ENCODE measurements at regions not wholly inside any gene's neighbourhood (a gene's known extent, or its start where the extent isn't known, plus 50 kb on each side); places are given as distances from the start of the nearest gene placed in this dataset.
"Not testable (repeated sequence)": the region's sequence is repeated elsewhere in the genome, so short reads cannot be mapped to it uniquely, and the experiment has no call there.

DNA sequence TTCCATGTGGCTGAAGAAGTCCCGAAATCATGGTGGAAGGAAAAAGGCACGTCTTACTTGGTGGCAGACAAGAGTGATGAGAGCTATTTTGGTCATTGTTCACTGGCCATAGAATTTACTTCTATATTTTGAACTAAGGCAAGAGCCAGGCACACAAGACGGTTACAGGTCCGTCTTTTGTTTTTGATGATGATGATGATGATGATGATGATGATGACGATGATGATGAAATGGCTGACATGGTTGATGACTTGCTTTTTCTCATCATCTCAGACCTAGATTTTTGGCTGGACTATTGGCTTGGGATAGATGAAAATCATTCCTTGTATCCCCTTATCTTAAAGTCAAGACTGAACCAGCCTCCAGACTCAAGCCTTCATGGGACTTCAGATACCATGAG, 88.7 kb upstream of the ZNF195 start:
- H3K4me2 ChIP-seq (ENCODE audit: low read length); H3K9ac ChIP-seq (ENCODE audit: low read length); H3K27ac Mint-ChIP-seq (ENCODE audit: unreplicated experiment); H3K4me3 ChIP-seq (ENCODE audit: insufficient read depth, low read depth, low read length); H3K27me3 Mint-ChIP-seq (ENCODE audit: low read depth, unreplicated experiment); FAIRE-seq; H3K9me3 ChIP-seq (ENCODE audit: insufficient read depth, low read depth, low read length); H3K36me3 ChIP-seq (ENCODE audit: insufficient read depth, low read length); H3K4me1 ChIP-seq (ENCODE audit: insufficient read depth, low read length); H3K4me3 Mint-ChIP-seq (ENCODE audit: unreplicated experiment); H2AFZ ChIP-seq (ENCODE audit: low read depth, low read length); H3K27me3 ChIP-seq (ENCODE audit: insufficient read depth, low read length); H3K79me2 ChIP-seq (ENCODE audit: insufficient read depth, low read length); H3K36me3 Mint-ChIP-seq (ENCODE audit: low read depth, unreplicated experiment); H3K4me1 Mint-ChIP-seq (ENCODE audit: low read depth, unreplicated experiment); H3K9me3 Mint-ChIP-seq (ENCODE audit: unreplicated experiment); H3K27ac ChIP-seq (ENCODE audit: low read depth, low read length); DNase-seq (ENCODE audit: low read depth); H4K20me1 ChIP-seq (ENCODE audit: insufficient read depth, low read length): not testable (repeated sequence)

DNA sequence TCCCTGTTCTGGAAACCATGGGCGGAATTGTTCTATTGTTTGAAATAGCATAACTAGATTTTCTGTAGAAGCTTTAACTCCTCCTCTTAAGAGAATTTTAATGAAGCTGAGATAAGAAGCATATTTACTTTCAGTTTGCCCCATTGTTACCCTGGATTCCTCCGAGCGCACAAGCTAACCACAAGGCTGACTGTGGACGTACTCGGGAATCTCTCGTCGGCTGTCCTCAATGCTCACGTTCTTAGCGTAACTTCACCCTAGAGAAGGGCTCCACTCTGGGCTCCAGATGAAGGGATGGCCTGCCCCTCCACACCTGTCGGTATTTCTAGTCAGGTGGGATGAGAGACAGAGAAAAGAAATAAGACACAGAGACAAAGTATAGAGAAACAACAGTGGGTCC, 76.7 kb upstream of the ZNF195 start:
- not testable (repeated sequence) for H3K36me3 Mint-ChIP-seq (ENCODE audit: low read depth, unreplicated experiment); H3K9me3 Mint-ChIP-seq (ENCODE audit: unreplicated experiment); H3K79me2 ChIP-seq (ENCODE audit: insufficient read depth, low read length); H2AFZ ChIP-seq (ENCODE audit: low read depth, low read length); FAIRE-seq; H3K4me1 ChIP-seq (ENCODE audit: insufficient read depth, low read length); H3K9ac ChIP-seq (ENCODE audit: low read length); H3K4me2 ChIP-seq (ENCODE audit: low read length); H4K20me1 ChIP-seq (ENCODE audit: insufficient read depth, low read length); H3K4me1 Mint-ChIP-seq (ENCODE audit: low read depth, unreplicated experiment); DNase-seq (ENCODE audit: low read depth); H3K27me3 Mint-ChIP-seq (ENCODE audit: low read depth, unreplicated experiment); H3K27ac ChIP-seq (ENCODE audit: low read depth, low read length); H3K27me3 ChIP-seq (ENCODE audit: insufficient read depth, low read length); H3K36me3 ChIP-seq (ENCODE audit: insufficient read depth, low read length); H3K9me3 ChIP-seq (ENCODE audit: insufficient read depth, low read depth, low read length); H3K4me3 ChIP-seq (ENCODE audit: insufficient read depth, low read depth, low read length)
- Mint-ChIP-seq H3K27ac (ENCODE audit: unreplicated experiment) (peak overlapping the region; percentile 47), H3K4me3 (ENCODE audit: unreplicated experiment) (peak overlapping the region; percentile 21)

DNA sequence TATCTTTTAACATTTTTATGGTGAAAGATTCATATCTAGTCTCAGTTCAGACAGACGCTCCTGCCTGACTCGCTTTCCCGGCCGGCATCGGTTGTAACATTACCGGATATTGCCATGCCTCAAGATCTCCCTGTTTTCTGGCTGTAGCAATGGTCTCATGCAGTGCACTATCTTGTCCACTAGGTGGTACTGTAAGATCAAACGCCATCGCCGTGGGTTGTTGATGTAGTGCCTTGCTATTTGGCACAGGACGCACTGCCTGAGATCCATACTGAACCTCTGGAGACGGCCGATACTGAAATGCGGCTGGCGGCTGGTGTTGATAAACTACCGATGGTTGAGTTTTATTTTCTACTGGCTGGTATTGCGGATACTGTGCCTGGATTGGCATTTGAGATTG, 75.9 kb upstream of the ZNF195 start:
- not testable (repeated sequence) for H3K4me3 Mint-ChIP-seq (ENCODE audit: unreplicated experiment); H3K4me3 ChIP-seq (ENCODE audit: insufficient read depth, low read depth, low read length); H3K79me2 ChIP-seq (ENCODE audit: insufficient read depth, low read length); H2AFZ ChIP-seq (ENCODE audit: low read depth, low read length); H3K27ac ChIP-seq (ENCODE audit: low read depth, low read length); H3K36me3 Mint-ChIP-seq (ENCODE audit: low read depth, unreplicated experiment); H3K9me3 ChIP-seq (ENCODE audit: insufficient read depth, low read depth, low read length); H3K27ac Mint-ChIP-seq (ENCODE audit: unreplicated experiment); H3K4me1 Mint-ChIP-seq (ENCODE audit: low read depth, unreplicated experiment); H3K9ac ChIP-seq (ENCODE audit: low read length); H3K4me1 ChIP-seq (ENCODE audit: insufficient read depth, low read length); H3K9me3 Mint-ChIP-seq (ENCODE audit: unreplicated experiment); H3K27me3 Mint-ChIP-seq (ENCODE audit: low read depth, unreplicated experiment); H4K20me1 ChIP-seq (ENCODE audit: insufficient read depth, low read length); H3K36me3 ChIP-seq (ENCODE audit: insufficient read depth, low read length); H3K27me3 ChIP-seq (ENCODE audit: insufficient read depth, low read length); FAIRE-seq
- TF ChIP-seq, protein P1, sequence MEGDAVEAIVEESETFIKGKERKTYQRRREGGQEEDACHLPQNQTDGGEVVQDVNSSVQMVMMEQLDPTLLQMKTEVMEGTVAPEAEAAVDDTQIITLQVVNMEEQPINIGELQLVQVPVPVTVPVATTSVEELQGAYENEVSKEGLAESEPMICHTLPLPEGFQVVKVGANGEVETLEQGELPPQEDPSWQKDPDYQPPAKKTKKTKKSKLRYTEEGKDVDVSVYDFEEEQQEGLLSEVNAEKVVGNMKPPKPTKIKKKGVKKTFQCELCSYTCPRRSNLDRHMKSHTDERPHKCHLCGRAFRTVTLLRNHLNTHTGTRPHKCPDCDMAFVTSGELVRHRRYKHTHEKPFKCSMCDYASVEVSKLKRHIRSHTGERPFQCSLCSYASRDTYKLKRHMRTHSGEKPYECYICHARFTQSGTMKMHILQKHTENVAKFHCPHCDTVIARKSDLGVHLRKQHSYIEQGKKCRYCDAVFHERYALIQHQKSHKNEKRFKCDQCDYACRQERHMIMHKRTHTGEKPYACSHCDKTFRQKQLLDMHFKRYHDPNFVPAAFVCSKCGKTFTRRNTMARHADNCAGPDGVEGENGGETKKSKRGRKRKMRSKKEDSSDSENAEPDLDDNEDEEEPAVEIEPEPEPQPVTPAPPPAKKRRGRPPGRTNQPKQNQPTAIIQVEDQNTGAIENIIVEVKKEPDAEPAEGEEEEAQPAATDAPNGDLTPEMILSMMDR (IDR thresholded peaks at IDR 0.05; ENCODE audit: insufficient read depth, low read depth, low read length) = peak; percentile 56
- H3K4me2 ChIP-seq (ENCODE audit: low read length) = peak overlapping the region; percentile 26
- DNase-seq (ENCODE audit: low read depth) = peak; percentile 22

DNA sequence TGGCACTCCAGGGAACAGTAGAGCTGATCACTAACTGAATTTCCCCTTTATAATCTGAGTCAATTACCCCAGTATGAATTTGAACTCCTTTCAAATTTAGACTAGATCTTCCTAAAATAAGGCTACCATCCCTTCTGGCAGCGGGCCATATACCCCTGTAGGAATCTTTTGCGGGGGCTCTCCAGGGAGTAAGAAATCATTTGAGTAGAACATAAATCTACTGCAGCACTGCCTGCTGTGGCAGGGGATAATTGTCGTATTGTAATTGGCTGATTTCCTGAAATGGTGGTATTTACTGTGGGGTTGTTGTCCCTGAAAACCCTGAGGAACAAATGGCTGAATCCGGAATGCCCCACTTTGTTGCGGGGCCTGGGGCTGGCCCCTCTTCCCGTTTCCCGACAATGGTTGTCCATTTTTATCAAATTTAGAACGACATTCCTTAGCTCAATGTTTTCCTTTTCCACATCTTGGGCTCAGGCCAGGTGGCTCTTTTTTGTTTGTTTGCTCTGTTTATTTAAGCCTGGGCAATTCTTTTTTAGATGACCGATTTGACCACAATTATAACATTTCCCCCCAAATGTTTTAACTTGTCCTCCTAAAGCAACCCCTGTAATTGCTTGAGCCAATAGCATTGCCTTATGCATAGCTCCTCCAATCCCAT, 74.8 kb upstream of the ZNF195 start:
- not testable (repeated sequence) for H3K27me3 ChIP-seq (ENCODE audit: insufficient read depth, low read length)

DNA sequence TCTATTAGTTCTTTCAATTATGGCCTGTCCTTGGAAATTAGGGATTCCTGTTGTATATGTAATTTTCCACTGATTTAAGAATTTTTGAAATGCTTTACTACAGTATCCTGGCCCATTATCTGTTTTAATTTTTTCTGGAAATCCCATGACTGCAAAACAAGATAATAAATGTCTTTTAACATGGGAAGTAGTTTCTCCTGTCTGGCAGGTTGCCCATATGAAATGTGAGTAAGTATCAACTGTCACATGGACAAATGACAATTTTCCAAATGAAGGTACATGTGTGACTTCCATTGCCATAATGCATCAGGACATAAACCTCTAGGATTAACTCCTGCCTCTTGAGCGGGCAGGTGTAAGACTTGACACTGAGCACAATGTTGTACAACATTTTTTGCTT, 71.9 kb upstream of the ZNF195 start:
- not testable (repeated sequence) for H3K27me3 Mint-ChIP-seq (ENCODE audit: low read depth, unreplicated experiment); H2AFZ ChIP-seq (ENCODE audit: low read depth, low read length); H4K20me1 ChIP-seq (ENCODE audit: insufficient read depth, low read length); H3K4me1 Mint-ChIP-seq (ENCODE audit: low read depth, unreplicated experiment); H3K4me2 ChIP-seq (ENCODE audit: low read length); H3K9me3 ChIP-seq (ENCODE audit: insufficient read depth, low read depth, low read length); H3K36me3 ChIP-seq (ENCODE audit: insufficient read depth, low read length); H3K27me3 ChIP-seq (ENCODE audit: insufficient read depth, low read length); H3K4me1 ChIP-seq (ENCODE audit: insufficient read depth, low read length); H3K79me2 ChIP-seq (ENCODE audit: insufficient read depth, low read length); H3K9me3 Mint-ChIP-seq (ENCODE audit: unreplicated experiment); H3K27ac Mint-ChIP-seq (ENCODE audit: unreplicated experiment); DNase-seq (ENCODE audit: low read depth); H3K27ac ChIP-seq (ENCODE audit: low read depth, low read length); H3K9ac ChIP-seq (ENCODE audit: low read length); H3K36me3 Mint-ChIP-seq (ENCODE audit: low read depth, unreplicated experiment); H3K4me3 Mint-ChIP-seq (ENCODE audit: unreplicated experiment); H3K4me3 ChIP-seq (ENCODE audit: insufficient read depth, low read depth, low read length); FAIRE-seq

More for the DNA sequence above, 74.8 kb upstream of the ZNF195 start:
- not testable (repeated sequence) for H3K4me1 ChIP-seq (ENCODE audit: insufficient read depth, low read length); H4K20me1 ChIP-seq (ENCODE audit: insufficient read depth, low read length); H3K27ac Mint-ChIP-seq (ENCODE audit: unreplicated experiment); FAIRE-seq; H3K4me3 Mint-ChIP-seq (ENCODE audit: unreplicated experiment); H3K36me3 ChIP-seq (ENCODE audit: insufficient read depth, low read length); H3K4me2 ChIP-seq (ENCODE audit: low read length); H3K9me3 Mint-ChIP-seq (ENCODE audit: unreplicated experiment); H3K36me3 Mint-ChIP-seq (ENCODE audit: low read depth, unreplicated experiment); H3K79me2 ChIP-seq (ENCODE audit: insufficient read depth, low read length); H3K4me1 Mint-ChIP-seq (ENCODE audit: low read depth, unreplicated experiment); H3K9ac ChIP-seq (ENCODE audit: low read length); H3K27me3 Mint-ChIP-seq (ENCODE audit: low read depth, unreplicated experiment); H3K9me3 ChIP-seq (ENCODE audit: insufficient read depth, low read depth, low read length); DNase-seq (ENCODE audit: low read depth); H3K4me3 ChIP-seq (ENCODE audit: insufficient read depth, low read depth, low read length); H3K27ac ChIP-seq (ENCODE audit: low read depth, low read length); H2AFZ ChIP-seq (ENCODE audit: low read depth, low read length)

Data from astrocyte (in vitro differentiated cells and primary cell).